ENCODE measurements at regions not wholly inside any gene's neighbourhood (a gene's known extent, or its start where the extent isn't known, plus 50 kb on each side); places are given as distances from the start of the nearest gene placed in this dataset.

- DNase-seq (ENCODE audit: insufficient read length, low spot score) (no peak), FAIRE-seq (no peak)
- TF ChIP-seq SPI1 (IDR thresholded peaks at IDR 0.05; ENCODE audit: low read depth, low read length) = no peak
- no peak for TF ChIP-seq POU2F2 (IDR thresholded peaks at IDR 0.05; ENCODE audit: low read depth, low read length)
- TF ChIP-seq PAX5 (IDR thresholded peaks at IDR 0.05; ENCODE audit: insufficient read depth, low read length, severe bottlenecking) = no peak
- TF ChIP-seq POLR2AphosphoS5 (IDR thresholded peaks at IDR 0.05; ENCODE audit: low read depth, low read length) = no peak
- no peak for TF ChIP-seq TAF1 (IDR thresholded peaks at IDR 0.05; ENCODE audit: low read depth, low read length)
- no peak for TF ChIP-seq POLR2A (IDR thresholded peaks at IDR 0.05; ENCODE audit: low read depth, low read length)
Measured at GRCh38 chr2:12652723-12653122, 64.0 kb upstream of the TRIB2 start.

- DNase-seq (ENCODE audit: insufficient read length, low spot score) = no peak
- no peak for FAIRE-seq
- TF ChIP-seq POU2F2 (IDR thresholded peaks at IDR 0.05; ENCODE audit: low read depth, low read length) (no peak), SPI1 (IDR thresholded peaks at IDR 0.05; ENCODE audit: low read depth, low read length) (no peak), PAX5 (IDR thresholded peaks at IDR 0.05; ENCODE audit: insufficient read depth, low read length, severe bottlenecking) (no peak), POLR2A (IDR thresholded peaks at IDR 0.05; ENCODE audit: low read depth, low read length) (no peak), POLR2AphosphoS5 (IDR thresholded peaks at IDR 0.05; ENCODE audit: low read depth, low read length) (no peak), TAF1 (IDR thresholded peaks at IDR 0.05; ENCODE audit: low read depth, low read length) (no peak)
Measured at GRCh38 chr2:12657560-12657959, 59.2 kb upstream of the TRIB2 start.

GRCh38 chr2:12658310-12658945 lies 58.3 kb upstream of the TRIB2 start:
- TF ChIP-seq POLR2A (IDR thresholded peaks at IDR 0.05; ENCODE audit: low read depth, low read length) = no peak
- FAIRE-seq (no peak), DNase-seq (ENCODE audit: insufficient read length, low spot score) (no peak)

DNA sequence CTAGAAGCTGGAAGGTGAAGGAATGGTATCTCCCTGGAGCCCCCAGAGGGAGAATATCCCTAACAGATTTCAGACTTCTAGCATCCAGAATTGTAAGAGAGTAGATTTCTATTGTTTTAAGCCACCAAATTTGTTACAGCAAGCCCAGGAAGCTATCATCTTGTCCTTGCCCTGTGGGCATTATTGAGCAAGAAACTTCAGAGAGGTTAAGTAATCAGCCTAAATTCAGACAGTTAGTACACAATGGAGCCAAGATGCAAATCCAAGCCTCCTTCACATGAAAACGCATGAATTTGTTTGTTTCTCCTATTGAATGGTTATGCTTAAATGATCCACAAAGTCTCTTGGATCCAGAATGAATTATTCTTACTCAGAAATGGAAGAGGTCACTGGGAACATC lies 55.2 kb upstream of the TRIB2 start:
- no peak for DNase-seq (ENCODE audit: insufficient read length, low spot score)
- no peak for FAIRE-seq

DNA sequence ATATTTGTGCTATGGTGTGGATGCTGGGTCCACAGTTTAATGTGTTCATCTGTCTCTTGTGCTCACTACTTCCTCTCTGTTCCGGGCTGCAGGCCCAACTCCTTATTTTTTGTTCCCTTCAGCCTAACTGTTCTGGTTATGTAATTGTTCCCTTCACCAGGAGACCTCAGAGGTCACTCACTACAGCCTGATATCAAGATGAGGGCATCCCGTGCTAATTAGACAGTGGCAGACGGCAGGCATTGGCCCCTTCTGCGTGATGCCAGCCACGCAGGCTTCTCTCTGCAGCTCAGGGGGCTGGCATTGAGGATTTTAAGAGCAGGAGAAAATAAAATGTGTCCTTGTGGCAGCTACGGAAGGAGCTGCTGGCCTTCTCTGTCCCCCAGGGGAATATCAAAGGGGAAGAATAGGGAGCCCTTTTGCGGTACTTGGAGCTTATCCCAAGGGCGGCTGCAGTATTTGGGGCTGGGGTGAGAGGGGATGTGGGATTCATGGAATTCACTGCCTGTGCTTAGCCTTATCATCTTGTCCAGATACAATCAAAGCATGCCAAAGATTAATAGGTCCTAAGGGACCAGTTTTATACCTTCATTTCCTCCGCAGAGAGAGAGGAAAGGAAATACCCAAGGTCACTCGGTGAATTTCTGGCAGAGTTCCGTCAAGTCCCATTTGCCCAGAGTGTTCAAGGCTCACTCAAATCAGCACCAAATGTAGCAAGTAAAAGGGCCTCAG lies 53.3 kb upstream of the TRIB2 start:
- no peak for DNase-seq (ENCODE audit: insufficient read length, low spot score)
- no peak for FAIRE-seq
- TF ChIP-seq POLR2A (IDR thresholded peaks at IDR 0.05; ENCODE audit: low read depth, low read length) (no peak), POLR2AphosphoS5 (IDR thresholded peaks at IDR 0.05; ENCODE audit: low read depth, low read length) (no peak), TAF1 (IDR thresholded peaks at IDR 0.05; ENCODE audit: low read depth, low read length) (no peak), SPI1 (IDR thresholded peaks at IDR 0.05; ENCODE audit: low read depth, low read length) (no peak), POU2F2 (IDR thresholded peaks at IDR 0.05; ENCODE audit: low read depth, low read length) (no peak), PAX5 (IDR thresholded peaks at IDR 0.05; ENCODE audit: insufficient read depth, low read length, severe bottlenecking) (no peak)

More for the DNA sequence above, 55.2 kb upstream of the TRIB2 start:
- TF ChIP-seq PAX5 (IDR thresholded peaks at IDR 0.05; ENCODE audit: insufficient read depth, low read length, severe bottlenecking) (no peak), POU2F2 (IDR thresholded peaks at IDR 0.05; ENCODE audit: low read depth, low read length) (no peak), SPI1 (IDR thresholded peaks at IDR 0.05; ENCODE audit: low read depth, low read length) (no peak), POLR2A (IDR thresholded peaks at IDR 0.05; ENCODE audit: low read depth, low read length) (no peak), POLR2AphosphoS5 (IDR thresholded peaks at IDR 0.05; ENCODE audit: low read depth, low read length) (no peak), TAF1 (IDR thresholded peaks at IDR 0.05; ENCODE audit: low read depth, low read length) (no peak)

DNA sequence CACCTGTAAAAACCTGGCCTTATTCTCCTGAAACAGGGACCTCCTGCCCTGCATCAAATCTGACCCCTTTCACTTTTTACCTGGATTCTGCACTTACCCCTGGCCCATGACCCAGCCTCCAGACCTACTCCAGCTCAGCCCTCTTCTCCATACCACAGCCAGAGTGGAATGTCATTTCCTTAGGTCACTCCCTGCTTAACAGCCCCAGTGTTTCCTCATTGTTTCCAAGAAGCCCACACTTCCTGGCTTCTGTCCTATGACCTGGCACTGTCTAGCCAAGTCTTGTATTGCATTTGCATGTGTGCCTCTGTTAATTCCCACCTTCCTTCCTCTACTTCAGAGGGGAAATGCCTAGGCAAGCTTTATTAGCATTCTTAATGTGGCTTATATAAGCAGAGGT lies 51.4 kb upstream of the TRIB2 start:
- TF ChIP-seq TAF1 (IDR thresholded peaks at IDR 0.05; ENCODE audit: low read depth, low read length) = no peak
- no peak for TF ChIP-seq PAX5 (IDR thresholded peaks at IDR 0.05; ENCODE audit: insufficient read depth, low read length, severe bottlenecking)
- no peak for TF ChIP-seq SPI1 (IDR thresholded peaks at IDR 0.05; ENCODE audit: low read depth, low read length)
- no peak for TF ChIP-seq POLR2AphosphoS5 (IDR thresholded peaks at IDR 0.05; ENCODE audit: low read depth, low read length)
- TF ChIP-seq POLR2A (IDR thresholded peaks at IDR 0.05; ENCODE audit: low read depth, low read length) = no peak
- TF ChIP-seq POU2F2 (IDR thresholded peaks at IDR 0.05; ENCODE audit: low read depth, low read length) = no peak
- DNase-seq (ENCODE audit: insufficient read length, low spot score) (no peak), FAIRE-seq (no peak)

DNA sequence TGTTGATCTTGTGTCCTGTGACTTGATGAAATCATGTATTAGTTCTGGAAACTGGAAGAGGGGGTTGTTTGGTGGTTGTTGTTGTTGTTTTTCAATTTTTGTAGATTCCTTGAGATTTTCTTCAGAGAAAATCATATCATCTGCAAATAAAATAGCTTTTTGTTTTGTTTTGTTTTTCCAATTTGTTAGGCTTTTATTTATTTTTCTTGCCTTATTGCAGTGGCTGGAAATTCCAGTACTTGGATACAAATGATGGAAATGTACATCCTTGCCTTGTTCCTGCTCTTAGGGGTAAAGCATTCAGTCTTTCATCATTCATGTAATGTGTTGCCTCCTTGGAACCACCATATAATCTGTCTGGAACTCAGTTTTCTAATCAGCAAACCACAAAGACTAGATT lies 50.3 kb upstream of the TRIB2 start:
- DNase-seq (ENCODE audit: insufficient read length, low spot score) (no peak), FAIRE-seq (no peak)
- TF ChIP-seq POU2F2 (IDR thresholded peaks at IDR 0.05; ENCODE audit: low read depth, low read length) = no peak
- no peak for TF ChIP-seq PAX5 (IDR thresholded peaks at IDR 0.05; ENCODE audit: insufficient read depth, low read length, severe bottlenecking)
